GM19372 (cell line): ENCODE measurements at regions not wholly inside any gene's neighbourhood (a gene's known extent, or its start where the extent isn't known, plus 50 kb on each side); places are given as distances from the start of the nearest gene placed in this dataset.
"Not testable (repeated sequence)": the region's sequence is repeated elsewhere in the genome, so short reads cannot be mapped to it uniquely, and the experiment has no call there.

Source experiments
- ATAC-seq: cut with Tn5 transposase; IDR thresholded peaks from one replicate; pipeline ENCODE4 v1.9.1; 2021; ENCODE audit warnings: mild to moderate bottlenecking, low read depth, moderate library complexity; ENCODE audit not compliant: unreplicated experiment

DNA sequence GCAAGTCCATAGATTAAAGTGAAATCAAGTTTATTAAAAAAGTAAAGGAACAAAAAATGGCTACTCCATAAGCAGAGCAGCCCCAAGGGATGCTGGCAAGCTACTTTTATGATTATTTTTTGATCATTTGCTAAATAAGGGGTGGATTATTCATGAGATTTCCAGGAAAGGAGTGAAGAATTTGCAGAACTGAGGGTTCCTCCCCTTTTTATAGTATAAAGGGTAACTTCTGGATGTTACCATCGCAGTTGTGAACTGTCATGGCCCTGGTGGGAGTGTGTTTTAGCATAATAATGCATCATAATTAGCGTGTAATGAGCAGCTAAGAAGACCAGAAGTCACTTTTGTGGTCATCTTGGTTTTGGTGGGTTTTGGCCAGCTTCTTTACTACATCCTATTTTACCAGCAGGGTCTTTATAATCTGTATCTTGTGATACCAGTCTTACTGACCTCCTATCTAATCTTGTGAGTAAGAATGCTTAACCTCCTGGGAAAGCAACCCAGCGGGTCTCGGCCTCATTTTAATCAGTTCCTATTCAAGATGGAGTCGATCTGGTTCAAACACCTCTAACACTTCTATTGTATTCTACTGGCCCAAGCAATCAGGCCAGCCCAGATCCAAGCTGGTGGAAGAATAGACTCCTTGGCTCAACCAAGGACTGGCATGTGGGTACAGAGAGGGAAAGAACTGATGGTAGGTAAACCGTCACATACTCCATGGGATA, 87.9 kb upstream of the NPSR1 start:
- ATAC-seq = no peak

DNA sequence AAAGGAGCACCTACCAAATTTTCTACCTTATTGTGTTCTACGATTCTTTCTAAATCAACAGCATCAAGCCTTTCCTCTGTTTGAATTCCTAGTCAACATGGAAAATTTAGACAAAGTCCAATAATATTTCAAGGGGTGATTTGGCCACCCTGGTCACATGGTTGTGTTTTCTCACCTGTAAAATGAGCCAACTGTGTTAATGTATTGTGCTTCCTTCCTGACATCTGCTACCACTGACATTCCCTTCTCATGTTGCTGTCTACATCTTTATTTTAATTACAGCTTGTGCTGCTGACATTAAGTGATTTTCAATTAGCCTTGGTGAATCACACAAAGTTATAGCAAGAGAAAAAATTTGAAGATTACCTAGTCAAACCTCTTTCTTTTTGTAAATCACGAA, 83.0 kb upstream of the NPSR1 start:
- ATAC-seq = no peak

GRCh38 chr7:34577934-34578333, 80.1 kb upstream of the NPSR1 start:
- not testable (repeated sequence) for ATAC-seq

DNA sequence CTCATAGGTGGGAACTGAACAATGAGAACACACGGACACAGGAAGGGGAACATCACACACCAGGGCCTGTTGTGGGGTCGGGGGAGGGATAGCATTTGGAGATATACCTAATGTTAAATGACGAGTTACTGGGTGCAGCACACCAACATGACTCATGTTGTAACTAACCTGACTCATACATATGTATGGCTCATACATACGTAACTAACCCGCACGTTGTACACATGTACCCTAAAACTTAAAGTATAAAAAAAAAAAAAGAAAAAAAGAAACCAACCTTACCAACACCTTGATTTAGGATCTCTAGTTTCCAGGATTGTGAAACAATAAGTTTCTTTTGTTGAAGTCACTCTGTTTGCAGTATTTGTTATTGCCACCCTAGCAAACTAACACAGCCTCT, 76.3 kb upstream of the NPSR1 start:
- not testable (repeated sequence) for ATAC-seq

DNA sequence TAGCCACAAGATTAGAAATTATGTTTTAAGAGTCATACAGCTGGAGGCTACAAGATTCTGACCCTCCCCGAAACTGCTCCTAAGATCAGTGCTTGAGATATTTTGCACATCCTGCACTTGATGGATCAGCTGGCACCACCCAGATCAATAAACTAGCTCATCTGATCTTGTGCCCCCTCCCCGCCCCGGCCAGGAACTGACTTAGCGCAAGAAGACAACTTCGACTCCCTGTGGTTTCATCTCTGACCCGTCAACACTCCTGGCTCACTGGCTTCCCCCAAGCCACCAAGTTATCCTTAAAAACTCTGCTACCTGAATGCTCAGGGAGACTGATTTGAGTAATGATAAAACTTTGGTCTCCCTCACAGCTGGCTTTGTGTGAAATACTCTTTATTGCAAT, 73.5 kb upstream of the NPSR1 start:
- no peak for ATAC-seq

- ATAC-seq = no peak
Measured at GRCh38 chr7:34596887-34597286, 61.1 kb upstream of the NPSR1 start.

DNA sequence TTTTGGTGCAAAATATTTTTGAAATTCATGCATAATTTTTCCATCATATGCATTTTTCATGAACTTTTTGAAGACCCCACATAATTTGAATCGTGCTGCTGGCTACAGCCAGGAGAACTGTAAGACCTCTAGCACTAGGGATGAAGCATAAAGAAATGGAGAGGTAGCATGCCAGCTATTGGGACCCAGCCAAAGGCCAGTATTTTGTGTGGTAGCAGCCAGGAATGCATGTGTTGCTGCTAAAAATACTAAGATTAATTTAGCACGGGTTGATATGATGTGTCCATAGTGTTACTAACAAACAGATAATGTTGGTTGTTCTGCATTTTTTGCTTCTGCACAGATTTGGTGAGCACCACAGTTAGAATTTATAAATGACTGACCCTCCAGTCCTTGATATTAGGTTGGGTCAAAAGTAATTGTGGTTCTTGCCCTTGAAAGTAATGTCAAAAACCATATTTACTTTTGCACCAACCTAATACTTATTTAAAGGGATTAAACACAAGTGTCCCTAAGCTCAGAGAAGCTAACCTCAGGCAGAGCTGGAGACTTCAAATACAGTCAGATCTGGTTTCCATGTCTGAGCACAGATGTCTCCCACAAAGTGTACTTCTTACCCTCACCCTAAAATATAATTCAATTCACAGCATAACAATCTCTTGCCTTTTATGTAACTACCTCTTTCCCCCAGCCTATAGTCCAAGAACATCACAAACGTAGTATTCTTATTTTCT, 54.1 kb upstream of the NPSR1 start:
- no peak for ATAC-seq
